OCI-LY1 (cell line): ENCODE measurements at regions not wholly inside any gene's neighbourhood (a gene's known extent, or its start where the extent isn't known, plus 50 kb on each side); places are given as distances from the start of the nearest gene placed in this dataset.

ENCODE experiments used
- CTCF ChIP-seq: fragments of 200-600 bp; sonication (generic), shearing (Covaris generic); IDR thresholded peaks from 2 replicates; pipeline ENCODE4 v1.5.1; 2017; ENCODE audit warnings: mild to moderate bottlenecking, antibody characterized with exemption, low read length, moderate library complexity, mixed read lengths
- EZH2 ChIP-seq: fragments of 200-600 bp; sonication (generic), shearing (Covaris generic); IDR thresholded peaks from 2 replicates; pipeline ENCODE4 v1.8.0; 2017; ENCODE audit warnings: borderline replicate concordance, mixed run types, mild to moderate bottlenecking, antibody characterized with exemption, low read length, moderate library complexity, mixed read lengths

GRCh38 chr11:36722421-36722820 lies 124.4 kb upstream of the RAG2 start:
- TF ChIP-seq EZH2: no peak
- no peak for TF ChIP-seq CTCF
